BJ (cell line): ENCODE measurements at regions not wholly inside any gene's neighbourhood (a gene's known extent, or its start where the extent isn't known, plus 50 kb on each side); places are given as distances from the start of the nearest gene placed in this dataset.

ENCODE experiments used
- CTCF ChIA-PET: fragments of 350-600 bp; formaldehyde crosslinking; extraction: SDS; loops from one replicate; lab custom pipeline; 2021; ENCODE audit warnings: antibody characterized with exemption, inconsistent platforms; lab: Yijun Ruan, JAX
- POLR2A ChIA-PET: fragments of 300-600 bp; sonication (Branson Sonifier 250); formaldehyde crosslinking; extraction: SDS; loops from one replicate; lab custom pipeline; 2021; ENCODE audit warnings: antibody characterized with exemption; lab: Charles Lee
- DNase-seq: peaks from one replicate; pipeline ENCODE4 v3.0.0-alpha.2; 2011; ENCODE audit warnings: low read depth
- H3K27me3 ChIP-seq: 2 replicates; pipeline ENCODE4 v1.6.0; 2011; ENCODE audit warnings: low read length; ENCODE audit not compliant: control insufficient read depth, insufficient read depth
- H3K36me3 ChIP-seq: 2 replicates; pipeline ENCODE4 v1.5.1; 2011; ENCODE audit warnings: low read length; ENCODE audit not compliant: control insufficient read depth, insufficient read depth
- H3K4me3 ChIP-seq: 2 replicates; pipeline ENCODE4 v1.5.1; 2011; ENCODE audit warnings: low read depth, mild to moderate bottlenecking, control low read depth, low read length
- CTCF ChIP-seq: IDR thresholded peaks from 2 replicates; pipeline ENCODE4 v1.5.1; 2011; ENCODE audit warnings: low read depth, mild to moderate bottlenecking, control low read depth, inconsistent platforms, low read length, moderate library complexity; ENCODE audit not compliant: insufficient read depth

GRCh38 chr2:39515897-39516346 is 78.8 kb upstream of the MAP4K3 start:
- CTCF ChIA-PET, result interaction anchor here (0.6 to 2.2 kb wide), 8 partner anchors 12 to 217 kb away, joined by 3 to 15 read pairs (median 3); partner anchors contain the start of gene MAP4K3
- no peak for TF ChIP-seq CTCF
- POLR2A ChIA-PET, result no interaction called here
- no peak for DNase-seq
- Histone ChIP-seq H3K27me3 (no peaks in the 10 kb centered on the region), H3K36me3 (no peaks in the 10 kb centered on the region), H3K4me3 (no peak overlapping the region)

GRCh38 chr2:39516347-39517101 is 79.4 kb upstream of the MAP4K3 start:
- no peak for TF ChIP-seq CTCF
- no peaks in the 10 kb centered on the region for H3K36me3 ChIP-seq
- H3K4me3 ChIP-seq, result no peak overlapping the region
- no peak for DNase-seq
- ChIA-PET POLR2A (no interaction called here), CTCF (interaction anchor here (0.6 to 2.2 kb wide), 9 partner anchors 12 to 217 kb away, joined by 3 to 15 read pairs (median 3); partner anchors contain the start of gene MAP4K3)
- no peaks in the 10 kb centered on the region for H3K27me3 ChIP-seq

DNA sequence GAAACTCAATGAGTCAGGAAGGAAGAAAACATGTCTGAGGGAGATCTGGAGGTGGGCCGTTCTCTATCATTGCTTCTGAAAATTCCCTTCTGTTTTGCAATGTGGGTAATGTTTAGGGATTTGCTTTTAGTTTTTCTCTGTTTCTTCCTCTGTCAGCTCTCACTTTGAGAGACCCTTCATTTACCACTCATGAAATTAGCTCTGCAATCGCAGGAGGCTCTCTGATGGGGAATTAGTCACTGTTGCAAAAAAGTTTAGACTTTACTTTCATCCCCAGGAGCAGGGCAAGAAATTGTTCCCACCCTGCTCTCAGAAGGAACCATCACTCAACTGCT is 80.0 kb upstream of the MAP4K3 start:
- POLR2A ChIA-PET, result no interaction called here

GRCh38 chr2:39517622-39518021 is 80.5 kb upstream of the MAP4K3 start:
- ChIA-PET POLR2A (no interaction called here), CTCF (interaction anchor here (0.9 to 1.3 kb wide), 3 partner anchors 33 to 214 kb away, joined by 3 read pairs; no protein-coding TSS in a partner anchor)

More for the DNA sequence above, 80.0 kb upstream of the MAP4K3 start:
- no peaks in the 10 kb centered on the region for H3K36me3 ChIP-seq
- no peak for DNase-seq
- TF ChIP-seq CTCF, result no peak
- H3K27me3 ChIP-seq, result no peaks in the 10 kb centered on the region
- no peak overlapping the region for H3K4me3 ChIP-seq
- CTCF ChIA-PET, result interaction anchor here (0.9 to 1.3 kb wide), 3 partner anchors 33 to 214 kb away, joined by 3 read pairs; no protein-coding TSS in a partner anchor

More at GRCh38 chr2:39517622-39518021, 80.5 kb upstream of the MAP4K3 start:
- no peak overlapping the region for H3K4me3 ChIP-seq
- DNase-seq, result no peak
- H3K36me3 ChIP-seq, result no peaks in the 10 kb centered on the region
- TF ChIP-seq CTCF, result no peak
- H3K27me3 ChIP-seq, result no peaks in the 10 kb centered on the region
